ENCODE measurements at regions not wholly inside any gene's neighbourhood (a gene's known extent, or its start where the extent isn't known, plus 50 kb on each side); places are given as distances from the start of the nearest gene placed in this dataset.

GRCh38 chr9:111107141-111107540 is 68.9 kb upstream of the LPAR1 start:
- Histone ChIP-seq H3K27ac (no peak overlapping the region), H3K36me3 (no peaks in the 10 kb centered on the region), H3K4me3 (no peak overlapping the region), H3K27me3 (no peaks in the 10 kb centered on the region), H3K4me1 (peaks cover 0 to 7% (median 0%) of the 10 kb centered on the region in 4 donors), H3K9me3 (no peaks in the 10 kb centered on the region)
- WGBS, 2 donors, result 91 to 93% methylated on average over 9 of the region's 9 CpGs
- no peak for DNase-seq (ENCODE audit: low spot score in 2 of 2)
- TF ChIP-seq CTCF (IDR thresholded peaks at IDR 0.05) (no peak), EP300 (IDR thresholded peaks at IDR 0.05) (no peak), POLR2A (IDR thresholded peaks at IDR 0.05) (no peak)

- Histone ChIP-seq H3K4me1 (peaks cover 0 to 7% (median 0%) of the 10 kb centered on the region in 4 donors), H3K36me3 (no peaks in the 10 kb centered on the region), H3K27me3 (no peaks in the 10 kb centered on the region), H3K4me3 (no peak overlapping the region), H3K9me3 (no peaks in the 10 kb centered on the region), H3K27ac (no peak overlapping the region)
- 74 to 80% methylated on average over 6 of the region's 6 CpGs for WGBS, 2 donors
- DNase-seq (ENCODE audit: low spot score in 2 of 2), result no peak
- no peak for TF ChIP-seq EP300 (IDR thresholded peaks at IDR 0.05)
Measured at GRCh38 chr9:111106202-111106601, 67.9 kb upstream of the LPAR1 start.

GRCh38 chr9:111102793-111103464 is 64.7 kb upstream of the LPAR1 start:
- WGBS, 2 donors, result 58 to 61% methylated on average over 4 of the region's 4 CpGs
- Histone ChIP-seq H3K4me1 (peaks cover 0 to 7% (median 0%) of the 10 kb centered on the region in 4 donors), H3K9me3 (no peaks in the 10 kb centered on the region), H3K27me3 (no peaks in the 10 kb centered on the region), H3K27ac (peak overlapping the region in 1 of 4 donors; percentile 55), H3K4me3 (no peak overlapping the region), H3K36me3 (no peaks in the 10 kb centered on the region)
- TF ChIP-seq POLR2A (IDR thresholded peaks at IDR 0.05) (no peak), EP300 (IDR thresholded peaks at IDR 0.05) (no peak), CTCF (IDR thresholded peaks at IDR 0.05) (no peak)
- no peak for DNase-seq (ENCODE audit: low spot score in 2 of 2)

GRCh38 chr9:111099199-111100008 is 61.1 kb upstream of the LPAR1 start:
- H3K9me3 ChIP-seq, result no peaks in the 10 kb centered on the region
- no peak overlapping the region for H3K27ac ChIP-seq
- no peaks in the 10 kb centered on the region for H3K36me3 ChIP-seq
- no peak for TF ChIP-seq CTCF (IDR thresholded peaks at IDR 0.05)
- TF ChIP-seq EP300 (IDR thresholded peaks at IDR 0.05), result no peak
- no peak for TF ChIP-seq POLR2A (IDR thresholded peaks at IDR 0.05)
- no peak overlapping the region for H3K4me3 ChIP-seq
- no peaks in the 10 kb centered on the region for H3K27me3 ChIP-seq
- DNase-seq (ENCODE audit: low spot score in 2 of 2), result no peak
- WGBS, 2 donors, result 56 to 68% methylated on average over 9 of the region's 9 CpGs
- H3K4me1 ChIP-seq, result peaks cover 0 to 17% (median 0%) of the 10 kb centered on the region in 4 donors

GRCh38 chr9:111098093-111098492 is 59.8 kb upstream of the LPAR1 start:
- no peaks in the 10 kb centered on the region for H3K9me3 ChIP-seq
- TF ChIP-seq POLR2A (IDR thresholded peaks at IDR 0.05), result no peak
- no peak for TF ChIP-seq CTCF (IDR thresholded peaks at IDR 0.05)
- no peak for TF ChIP-seq EP300 (IDR thresholded peaks at IDR 0.05)
- no peak for DNase-seq (ENCODE audit: low spot score in 2 of 2)
- H3K4me1 ChIP-seq, result peaks cover 0 to 18% (median 0%) of the 10 kb centered on the region in 4 donors
- no peaks in the 10 kb centered on the region for H3K36me3 ChIP-seq
- no peak overlapping the region for H3K27ac ChIP-seq
- no peak overlapping the region for H3K4me3 ChIP-seq
- WGBS, 2 donors, result 79 to 87% methylated on average over 4 of the region's 4 CpGs
- no peaks in the 10 kb centered on the region for H3K27me3 ChIP-seq
